Stimulated activated effector memory CD8-positive, alpha-beta T cell treated with anti-CD3 and anti-CD28 coated beads, Interleukin-12 subunit alpha, Interleukin-12 subunit beta, amount 100 ng/mL, for 72 hours (primary cell): ENCODE measurements at regions not wholly inside any gene's neighbourhood (a gene's known extent, or its start where the extent isn't known, plus 50 kb on each side); places are given as distances from the start of the nearest gene placed in this dataset.

Experiments used
- ATAC-seq: fragments of 150-1000 bp; cut with Tn5 transposase; 2 replicates; pipeline ENCODE4 v1.10.0; 2021
- DNase-seq, 2 donors: peaks; one replicate each; pipeline ENCODE4 v3.0.0; 2021 to 2022; ENCODE audit warnings: low spot score in 2 of 2
- H3K27ac Mint-ChIP-seq: one replicate; pipeline ENCODE4 v1.8.0; 2022; ENCODE audit warnings: mild to moderate bottlenecking, mixed read lengths
- H3K36me3 Mint-ChIP-seq: one replicate; pipeline ENCODE4 v1.8.0; 2022; ENCODE audit warnings: mild to moderate bottlenecking, mixed read lengths
- H3K4me1 Mint-ChIP-seq: one replicate; pipeline ENCODE4 v1.8.0; 2022; ENCODE audit warnings: mixed read lengths
- H3K4me3 Mint-ChIP-seq: one replicate; pipeline ENCODE4 v1.8.0; 2022; ENCODE audit warnings: mild to moderate bottlenecking, mixed read lengths
- H3K9me3 Mint-ChIP-seq: one replicate; pipeline ENCODE4 v1.8.0; 2022; ENCODE audit warnings: mixed read lengths

DNA sequence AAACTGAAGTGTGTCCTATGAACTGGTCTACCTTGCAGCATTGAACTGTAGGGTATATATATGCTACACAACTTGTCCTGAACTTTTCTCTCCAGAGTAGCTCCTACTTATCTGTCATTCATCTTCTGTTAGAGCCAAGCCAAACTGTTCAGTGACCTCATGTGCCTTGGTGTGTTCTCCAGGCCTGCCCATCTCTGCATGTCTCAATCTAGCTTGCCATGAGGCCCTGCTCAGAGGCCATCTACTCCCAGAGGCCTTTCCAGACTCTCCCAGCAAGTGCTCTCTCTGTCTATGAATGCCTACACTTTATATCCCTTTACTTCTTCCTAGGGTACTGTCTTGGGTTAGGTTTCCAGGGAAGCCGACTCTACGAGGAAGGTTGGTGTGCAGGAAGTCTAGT, 99.8 kb upstream of the MTPN start:
- ATAC-seq (no peak), DNase-seq (no peak)
- no peaks in the 10 kb centered on the region for H3K9me3 Mint-ChIP-seq
- H3K27ac Mint-ChIP-seq: no peak overlapping the region
- no peaks in the 10 kb centered on the region for H3K4me1 Mint-ChIP-seq
- H3K4me3 Mint-ChIP-seq: no peak overlapping the region
- no peaks in the 10 kb centered on the region for H3K36me3 Mint-ChIP-seq

- Mint-ChIP-seq H3K27ac (no peak overlapping the region), H3K9me3 (no peaks in the 10 kb centered on the region), H3K4me1 (no peaks in the 10 kb centered on the region), H3K4me3 (no peak overlapping the region), H3K36me3 (no peaks in the 10 kb centered on the region)
- no peak for ATAC-seq
- DNase-seq: no peak
These were observed 97.7 kb upstream of the MTPN start for GRCh38 chr7:136074843-136075242.

GRCh38 chr7:136072447-136072846, 95.3 kb upstream of the MTPN start:
- no peak overlapping the region for H3K27ac Mint-ChIP-seq
- H3K9me3 Mint-ChIP-seq: no peaks in the 10 kb centered on the region
- no peak for DNase-seq
- no peaks in the 10 kb centered on the region for H3K4me1 Mint-ChIP-seq
- no peak overlapping the region for H3K4me3 Mint-ChIP-seq
- ATAC-seq: no peak
- H3K36me3 Mint-ChIP-seq: no peaks in the 10 kb centered on the region

GRCh38 chr7:136070736-136071505, 93.8 kb upstream of the MTPN start:
- Mint-ChIP-seq H3K36me3 (no peaks in the 10 kb centered on the region), H3K4me1 (peaks cover 4% of the 10 kb centered on the region), H3K27ac (no peak overlapping the region), H3K4me3 (no peak overlapping the region), H3K9me3 (peaks cover 3% of the 10 kb centered on the region)
- DNase-seq (no peak), ATAC-seq (no peak)

GRCh38 chr7:136069840-136070529, 92.8 kb upstream of the MTPN start:
- Mint-ChIP-seq H3K9me3 (peaks cover 3% of the 10 kb centered on the region), H3K36me3 (no peaks in the 10 kb centered on the region)
- ATAC-seq: no peak

DNA sequence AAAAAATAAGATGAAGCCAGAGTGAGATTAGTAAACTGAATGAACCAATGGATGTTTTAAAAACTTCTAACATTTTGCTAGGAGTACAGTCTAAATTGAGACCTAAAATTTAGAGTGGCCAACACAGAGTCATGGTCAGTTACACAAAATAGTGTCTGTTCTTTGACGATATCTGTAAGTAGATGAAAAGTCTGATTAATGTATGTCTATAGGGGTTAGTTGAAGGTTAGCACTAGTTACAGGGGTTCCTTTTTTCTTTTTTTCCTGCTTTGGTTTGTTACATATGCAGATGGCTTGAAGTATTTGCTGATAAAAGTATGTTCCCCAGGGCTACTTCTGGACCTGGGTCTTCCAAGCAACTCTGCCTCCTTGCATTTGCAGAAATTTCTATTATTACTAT, 90.1 kb upstream of the MTPN start:
- H3K4me1 Mint-ChIP-seq: peaks cover 28% of the 10 kb centered on the region
- no peak for DNase-seq
- no peaks in the 10 kb centered on the region for H3K36me3 Mint-ChIP-seq
- H3K27ac Mint-ChIP-seq: no peak overlapping the region
- H3K4me3 Mint-ChIP-seq: no peak overlapping the region
- H3K9me3 Mint-ChIP-seq: peaks cover 3% of the 10 kb centered on the region
- ATAC-seq: no peak

More at GRCh38 chr7:136069840-136070529, 92.8 kb upstream of the MTPN start:
- Mint-ChIP-seq H3K4me1 (peaks cover 7% of the 10 kb centered on the region), H3K27ac (no peak overlapping the region), H3K4me3 (no peak overlapping the region)
- no peak for DNase-seq

DNA sequence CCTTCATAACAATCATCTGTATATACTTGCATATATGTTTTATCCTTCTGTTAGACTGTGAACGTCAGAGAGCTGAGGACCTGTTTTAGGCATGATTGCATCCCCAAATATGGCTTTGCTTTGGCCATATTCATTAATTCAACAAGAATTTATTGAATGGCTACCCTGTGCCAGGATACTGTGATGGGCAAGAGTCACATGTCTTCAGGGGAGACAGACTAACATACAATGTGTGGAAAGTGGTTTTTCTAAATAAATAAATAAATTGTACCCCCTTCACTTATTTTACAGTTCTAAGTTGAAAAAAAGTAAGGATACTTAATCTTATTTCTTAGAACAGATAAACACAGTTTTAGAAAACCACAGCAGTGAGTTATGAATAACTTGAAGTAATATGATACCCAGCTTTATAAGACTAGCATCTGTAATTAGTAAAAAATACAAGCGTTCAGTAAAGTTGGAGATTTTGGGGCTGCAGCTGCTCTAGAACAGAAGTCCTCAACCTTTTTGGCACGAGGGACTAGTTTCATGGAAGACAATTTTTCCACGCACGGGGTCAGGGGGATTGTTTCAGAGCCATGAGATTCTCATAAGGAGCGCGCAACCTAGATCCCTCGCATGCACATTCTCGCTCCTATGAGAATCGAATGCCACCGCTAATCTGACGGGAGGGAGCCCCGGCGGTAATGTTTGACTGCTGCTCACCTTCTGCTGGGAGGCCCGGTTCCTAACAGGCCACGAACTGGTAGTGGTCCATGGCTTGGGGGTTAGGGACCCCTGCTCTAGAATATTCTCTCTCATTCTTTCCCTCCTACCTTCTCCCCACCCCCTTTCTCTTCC, 89.4 kb upstream of the MTPN start:
- ATAC-seq (no peak), DNase-seq (no peak)
- Mint-ChIP-seq H3K36me3 (no peaks in the 10 kb centered on the region), H3K4me3 (no peak overlapping the region), H3K9me3 (peaks cover 3% of the 10 kb centered on the region), H3K27ac (no peak overlapping the region), H3K4me1 (peaks cover 28% of the 10 kb centered on the region)

DNA sequence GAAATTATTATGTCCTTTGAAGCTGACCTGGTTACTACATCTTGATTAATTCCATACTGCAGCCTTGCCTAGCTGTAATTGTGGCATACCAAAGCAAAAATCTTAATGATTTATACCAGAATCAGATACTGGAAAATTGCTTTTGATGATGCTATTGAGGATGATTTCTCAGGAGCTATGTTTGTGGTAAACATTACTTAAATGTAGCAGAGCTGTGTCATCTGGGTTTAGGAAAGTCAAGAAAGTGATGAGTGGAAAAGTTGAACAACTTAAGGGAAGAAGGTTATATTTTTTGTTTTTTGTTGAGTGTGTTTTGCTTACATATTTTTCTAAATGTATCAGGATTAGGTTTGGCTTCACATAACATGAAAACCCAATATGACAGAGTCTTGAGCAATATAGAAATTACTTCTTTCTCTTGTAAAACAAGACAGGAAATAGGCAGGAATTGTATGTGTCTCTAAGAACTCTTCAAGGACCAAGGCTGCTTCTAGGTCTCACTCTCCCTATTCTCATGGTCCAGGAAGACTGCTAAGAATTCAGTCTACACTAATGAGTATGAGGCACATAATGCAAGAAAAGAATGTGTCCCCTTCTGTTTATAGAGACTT, 87.6 kb upstream of the MTPN start:
- ATAC-seq: peak; percentile 62
- Mint-ChIP-seq H3K9me3 (peaks cover 3% of the 10 kb centered on the region), H3K4me1 (peaks cover 28% of the 10 kb centered on the region), H3K27ac (peak overlapping the region; percentile 58), H3K36me3 (no peaks in the 10 kb centered on the region), H3K4me3 (no peak overlapping the region)
- DNase-seq: no peak

DNA sequence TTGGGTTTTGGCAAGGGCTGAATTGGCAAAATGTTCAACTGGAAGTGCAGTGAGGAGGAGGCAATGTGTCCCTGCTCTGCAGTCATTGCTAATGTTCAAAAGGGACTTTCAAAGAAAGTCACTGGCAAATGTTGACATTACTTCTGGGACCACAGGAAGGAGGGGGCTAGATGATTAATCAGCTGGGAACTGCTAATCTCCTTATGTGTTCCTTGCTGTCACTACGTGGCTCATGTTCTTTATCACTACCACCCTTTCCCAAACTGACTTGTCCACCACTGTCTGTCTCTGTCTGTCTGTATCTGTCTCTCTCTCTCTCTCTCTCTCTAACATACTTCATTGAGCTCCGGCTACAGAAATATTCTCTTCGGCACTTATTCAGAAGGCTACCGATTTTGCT, 86.9 kb upstream of the MTPN start:
- no peak overlapping the region for H3K4me3 Mint-ChIP-seq
- no peaks in the 10 kb centered on the region for H3K36me3 Mint-ChIP-seq
- peak; percentile 93 for ATAC-seq
- peak in 1 of 2 donors; percentile 51 for DNase-seq
- peak overlapping the region; percentile 58 for H3K27ac Mint-ChIP-seq
- H3K4me1 Mint-ChIP-seq: peaks cover 28% of the 10 kb centered on the region
- peaks cover 3% of the 10 kb centered on the region for H3K9me3 Mint-ChIP-seq

DNA sequence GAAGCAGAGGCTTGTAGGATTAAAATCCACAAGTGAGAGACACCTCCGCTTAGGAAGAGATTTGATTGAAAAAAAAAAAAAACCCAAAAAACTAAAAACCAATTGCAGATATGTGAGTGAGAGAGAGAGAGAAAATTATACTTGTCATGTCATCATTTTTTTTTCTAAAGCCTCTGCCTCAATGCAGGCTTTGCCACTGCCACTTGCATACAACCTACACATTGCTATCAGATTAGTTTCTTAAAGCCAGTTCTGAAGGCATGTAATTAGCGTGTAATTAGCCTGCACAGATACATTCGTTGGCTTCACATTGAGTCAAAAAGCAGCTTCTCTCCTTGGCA, 86.1 kb upstream of the MTPN start:
- peaks cover 3% of the 10 kb centered on the region for H3K9me3 Mint-ChIP-seq
- no peaks in the 10 kb centered on the region for H3K36me3 Mint-ChIP-seq
- DNase-seq (no peak), ATAC-seq (no peak)
- no peak overlapping the region for H3K4me3 Mint-ChIP-seq
- peaks cover 33% of the 10 kb centered on the region for H3K4me1 Mint-ChIP-seq
- no peak overlapping the region for H3K27ac Mint-ChIP-seq

- ATAC-seq: no peak
- no peaks in the 10 kb centered on the region for H3K36me3 Mint-ChIP-seq
These were observed 85.6 kb upstream of the MTPN start for GRCh38 chr7:136062625-136063325.

DNA sequence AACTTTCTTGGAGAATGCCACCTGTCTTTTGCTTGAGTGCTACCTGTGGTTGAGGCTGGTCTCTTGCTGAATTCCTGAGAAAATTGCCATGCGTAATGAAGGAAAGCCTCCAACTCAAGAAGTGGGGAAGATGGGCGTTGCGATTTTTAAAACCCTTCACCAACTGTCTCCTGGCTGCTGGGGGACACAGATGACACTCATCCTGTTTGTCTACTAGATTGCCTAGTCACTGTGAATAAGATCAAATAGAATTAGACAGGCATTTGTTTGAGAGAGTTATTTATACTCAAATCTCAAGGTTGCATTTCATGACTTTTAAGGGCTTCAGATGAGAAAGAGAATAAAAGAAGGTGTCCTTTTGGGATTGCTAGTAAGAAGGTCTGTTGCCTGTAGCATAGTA, 84.3 kb upstream of the MTPN start:
- ATAC-seq: no peak

More at GRCh38 chr7:136062625-136063325, 85.6 kb upstream of the MTPN start:
- Mint-ChIP-seq H3K4me1 (peaks cover 33% of the 10 kb centered on the region), H3K9me3 (peaks cover 3% of the 10 kb centered on the region), H3K4me3 (no peak overlapping the region), H3K27ac (no peak overlapping the region)
- no peak for DNase-seq

GRCh38 chr7:136058546-136058945, 81.4 kb upstream of the MTPN start:
- Mint-ChIP-seq H3K9me3 (no peaks in the 10 kb centered on the region), H3K4me1 (peaks cover 22% of the 10 kb centered on the region), H3K4me3 (no peak overlapping the region), H3K27ac (no peak overlapping the region), H3K36me3 (no peaks in the 10 kb centered on the region)
- no peak for DNase-seq
- ATAC-seq: no peak

More for the DNA sequence above, 84.3 kb upstream of the MTPN start:
- H3K4me3 Mint-ChIP-seq: no peak overlapping the region
- H3K9me3 Mint-ChIP-seq: peaks cover 3% of the 10 kb centered on the region
- peaks cover 38% of the 10 kb centered on the region for H3K4me1 Mint-ChIP-seq
- no peak overlapping the region for H3K27ac Mint-ChIP-seq
- no peak for DNase-seq
- no peaks in the 10 kb centered on the region for H3K36me3 Mint-ChIP-seq

DNA sequence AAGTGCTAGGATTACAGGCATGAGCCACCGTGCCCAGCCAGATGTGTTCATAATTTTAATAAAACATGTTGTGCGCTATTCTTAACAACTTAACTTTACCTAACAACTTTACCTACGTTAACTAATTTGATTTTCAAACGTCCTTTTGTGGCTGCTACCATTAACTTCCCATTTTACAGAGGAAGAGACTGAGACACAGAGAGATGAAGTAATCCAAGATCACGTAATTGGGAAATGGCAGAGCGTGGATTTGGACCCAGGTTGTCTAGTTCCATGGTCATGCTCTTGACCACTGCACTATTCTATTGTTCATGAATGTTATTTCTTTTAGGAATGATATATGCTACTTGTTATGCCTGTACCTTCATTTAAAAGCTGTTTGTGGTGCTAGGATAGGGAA, 80.3 kb upstream of the MTPN start:
- H3K36me3 Mint-ChIP-seq: no peaks in the 10 kb centered on the region

More for the DNA sequence above, 80.3 kb upstream of the MTPN start:
- H3K4me3 Mint-ChIP-seq: no peak overlapping the region
- no peak overlapping the region for H3K27ac Mint-ChIP-seq
- H3K9me3 Mint-ChIP-seq: no peaks in the 10 kb centered on the region
- ATAC-seq (no peak), DNase-seq (no peak)
- peaks cover 16% of the 10 kb centered on the region for H3K4me1 Mint-ChIP-seq
